Psoas muscle (tissue), 7 donors: ENCODE measurements at regions not wholly inside any gene's neighbourhood (a gene's known extent, or its start where the extent isn't known, plus 50 kb on each side); places are given as distances from the start of the nearest gene placed in this dataset.

Source experiments
- ATAC-seq, 4 donors: fragments of 200-7000 bp; cut with Tn5 transposase; one replicate each; pipeline ENCODE4 v1.9.1; 2020; ENCODE audit warnings: moderate library complexity in 3 of 4, mild to moderate bottlenecking in 2 of 4
- DNase-seq, 2 donors: peaks; one replicate each; pipeline ENCODE4 v3.0.0-alpha.2; 2020
- H3K27ac ChIP-seq: fragments of 200-600 bp; one replicate; pipeline ENCODE4 v1.8.0; 2022
- H3K27me3 ChIP-seq, 3 donors: fragments of 200-600 bp in 1 of 3; one replicate each; pipeline versions ENCODE4 v1.6.1 to v1.8.0; 2013 to 2022; ENCODE audit warnings: low read length in 2 of 3, mild to moderate bottlenecking in 2 of 3, moderate library complexity in 1 of 3; ENCODE audit not compliant: insufficient read depth in 3 of 3
- H3K36me3 ChIP-seq, 2 donors: fragments of 200-600 bp in 1 of 2; one replicate each; pipeline versions ENCODE4 v1.6.1 to v1.8.0; 2013 to 2022; ENCODE audit warnings: low read depth in 1 of 2, mild to moderate bottlenecking in 1 of 2, moderate library complexity in 1 of 2; ENCODE audit not compliant: insufficient read depth in 1 of 2
- H3K4me1 ChIP-seq: fragments of 200-600 bp; one replicate; pipeline ENCODE4 v1.8.0; 2022
- H3K4me3 ChIP-seq: fragments of 200-600 bp; one replicate; pipeline ENCODE4 v1.8.0; 2022; ENCODE audit warnings: mild to moderate bottlenecking
- H3K9me3 ChIP-seq: fragments of 200-600 bp; one replicate; pipeline ENCODE4 v1.8.0; 2022
- CTCF ChIP-seq: fragments of 200-600 bp; IDR thresholded peaks from one replicate; pipeline ENCODE4 v1.8.0; 2022; ENCODE audit warnings: antibody characterized with exemption
- WGBS, 3 donors: extraction: QIAGEN DNeasy Blood & Tissue Kit; methylation state at CpG; one replicate each; pipeline versions ENCODE4 v1.1.6 to v1.1.7; 2013; 5-methylcytosine and 5-hydroxymethylcytosine counted together
- intact Hi-C, 2 donors: fragments of 100-400 bp; cut with DNase I; formaldehyde crosslinking; loops; one replicate each; pipeline versions ENCODE4 v1.11.0 to v1.14.2; 2022
- donor health status: healthy with polysubstance abuse.
- donor health status: DM: no; HTN: no; CAD: no; lungs with moderate emphysema.
- donor health status: Bipolar disorder and iron deficiency.
- donor health status: healthy.
- donor health status: DM: yes; HTN: yes; CAD: no.
- donor health status: DM: no; HTN: no; CAD: no.
- donor health status: DM: yes; HTN: yes; CAD: no.

GRCh38 chr1:83511146-83511726 is 487.7 kb downstream of the TTLL7 start:
- Histone ChIP-seq H3K36me3 (no peaks in the 10 kb centered on the region), H3K4me1 (no peaks in the 10 kb centered on the region), H3K9me3 (no peaks in the 10 kb centered on the region), H3K27ac (no peak overlapping the region), H3K27me3 (no peaks in the 10 kb centered on the region), H3K4me3 (no peak overlapping the region)
- intact Hi-C loops = no loop called here
- TF ChIP-seq CTCF = no peak
- 46 to 52% (median 50%) methylated on average over 2 of the region's 2 CpGs for WGBS, 3 donors
- no peak for ATAC-seq
- DNase-seq = no peak

GRCh38 chr1:83509301-83509781 is 489.6 kb downstream of the TTLL7 start:
- intact Hi-C loops = no loop called here
- no peak for ATAC-seq
- DNase-seq = no peak
- no peaks in the 10 kb centered on the region for H3K9me3 ChIP-seq
- H3K4me1 ChIP-seq = no peaks in the 10 kb centered on the region
- WGBS, 3 donors = 33 to 58% (median 41%) methylated on average over 2 of the region's 2 CpGs
- H3K4me3 ChIP-seq = no peak overlapping the region
- no peaks in the 10 kb centered on the region for H3K36me3 ChIP-seq
- no peak for TF ChIP-seq CTCF
- H3K27me3 ChIP-seq = no peaks in the 10 kb centered on the region
- no peak overlapping the region for H3K27ac ChIP-seq

GRCh38 chr1:83508485-83509151 is 490.3 kb downstream of the TTLL7 start:
- Histone ChIP-seq H3K4me1 (no peaks in the 10 kb centered on the region), H3K27me3 (no peaks in the 10 kb centered on the region), H3K27ac (no peak overlapping the region), H3K9me3 (no peaks in the 10 kb centered on the region), H3K4me3 (no peak overlapping the region), H3K36me3 (no peaks in the 10 kb centered on the region)
- ATAC-seq = peak in 1 of 4 donors; percentile 25
- TF ChIP-seq CTCF = no peak
- WGBS, 3 donors = 8 to 33% (median 16%) methylated on average over 3 of the region's 3 CpGs
- no peak for DNase-seq
- intact Hi-C loops = no loop called here

- Histone ChIP-seq H3K36me3 (no peaks in the 10 kb centered on the region), H3K27ac (no peak overlapping the region), H3K27me3 (no peaks in the 10 kb centered on the region), H3K9me3 (no peaks in the 10 kb centered on the region), H3K4me1 (peaks cover 5% of the 10 kb centered on the region), H3K4me3 (no peak overlapping the region)
- intact Hi-C loops = no loop called here
- WGBS, 3 donors = 91 to 100% (median 96%) methylated on average over 1 of the region's 1 CpG
- TF ChIP-seq CTCF = no peak
- DNase-seq (no peak), ATAC-seq (no peak)
Observed at GRCh38 chr1:83505148-83505547, 493.8 kb downstream of the TTLL7 start.
